Amniotic epithelial cell (primary cell): ENCODE measurements at regions not wholly inside any gene's neighbourhood (a gene's known extent, or its start where the extent isn't known, plus 50 kb on each side); places are given as distances from the start of the nearest gene placed in this dataset.
"Not testable (repeated sequence)": the region's sequence is repeated elsewhere in the genome, so short reads cannot be mapped to it uniquely, and the experiment has no call there.

Experiments used
- DNase-seq: peaks from one replicate; pipeline ENCODE4 v3.0.0-alpha.2; 2010; ENCODE audit warnings: low read depth

DNA sequence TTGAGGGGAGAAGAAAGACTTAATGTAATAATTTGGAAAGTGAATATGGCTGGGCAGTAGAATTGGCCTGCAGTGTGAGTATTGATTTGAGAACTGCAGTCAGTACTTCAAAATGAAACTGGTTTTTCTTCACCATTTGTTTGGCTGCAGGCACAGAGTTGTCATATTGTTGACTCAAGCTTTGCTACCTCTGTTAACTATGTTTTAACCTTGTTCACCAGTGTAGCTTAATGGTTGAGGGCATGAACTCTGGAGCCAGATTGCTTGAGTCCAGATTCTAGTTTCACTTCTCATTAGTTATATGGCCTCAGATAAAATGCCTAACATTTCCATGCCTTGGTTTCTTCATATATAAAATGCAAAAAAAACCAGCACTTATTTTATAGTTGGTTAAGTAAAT lies 64.1 kb downstream of the CFAP44 start:
- no peak for DNase-seq

DNA sequence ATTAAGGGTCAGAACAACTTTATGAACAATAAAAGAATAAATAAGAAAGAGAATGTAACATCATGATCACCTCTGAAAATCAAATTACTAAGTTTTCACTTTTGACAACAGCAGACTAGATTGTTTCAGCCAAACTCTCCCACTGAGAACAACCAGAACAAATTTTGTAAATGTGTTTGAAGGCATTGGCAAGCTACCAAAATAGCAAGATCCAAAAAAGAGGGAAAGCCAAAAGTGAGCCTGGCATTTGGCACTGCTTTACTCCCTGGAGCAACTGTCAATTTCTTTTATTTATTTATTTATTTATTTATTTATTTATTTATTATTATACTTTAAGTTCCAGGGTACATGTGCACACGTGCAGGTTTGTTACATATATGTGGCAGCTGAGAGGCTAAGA lies 67.2 kb downstream of the CFAP44 start:
- DNase-seq = no peak

DNA sequence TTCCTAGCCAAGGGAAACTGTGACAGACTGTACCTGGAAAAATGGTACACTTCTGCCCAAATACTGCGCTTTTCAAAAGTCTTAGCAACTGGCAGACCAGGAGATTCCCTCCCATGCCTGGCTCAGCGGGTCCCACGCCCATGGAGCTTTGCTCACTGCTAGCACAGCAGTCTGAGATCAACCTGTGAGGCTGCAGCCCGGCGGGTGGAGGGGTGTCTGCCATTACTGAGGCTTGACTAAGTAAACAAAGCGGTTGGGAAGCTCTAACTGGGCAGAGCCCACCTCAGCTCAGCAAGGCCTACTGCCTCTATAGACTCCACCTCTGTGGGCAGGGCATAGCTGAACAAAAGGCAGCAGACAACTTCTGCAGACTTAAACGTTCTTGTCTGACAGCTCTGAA lies 74.5 kb downstream of the CFAP44 start:
- DNase-seq = not testable (repeated sequence)

DNA sequence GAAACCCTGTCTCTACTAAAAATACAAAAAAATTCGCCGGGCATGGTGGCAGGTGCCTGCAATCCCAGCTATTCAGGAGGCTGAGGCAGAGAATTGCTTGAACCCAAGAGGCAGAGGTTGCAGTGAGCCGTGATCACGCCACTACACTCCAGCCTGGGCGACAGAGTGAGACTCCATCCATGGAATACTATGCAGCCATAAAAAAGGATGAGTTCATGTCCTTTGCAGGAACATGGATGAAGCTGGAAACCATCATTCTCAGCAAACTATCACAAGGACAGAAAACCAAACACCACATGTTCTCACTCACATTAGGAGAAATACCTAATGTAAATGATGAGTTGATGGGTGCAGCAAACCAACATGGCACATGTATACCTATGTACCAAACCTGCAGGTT lies 86.0 kb downstream of the CFAP44 start:
- not testable (repeated sequence) for DNase-seq

- peak; percentile 10 for DNase-seq
Measured at GRCh38 chr3:113354307-113354706, 87.0 kb downstream of the CFAP44 start.

DNA sequence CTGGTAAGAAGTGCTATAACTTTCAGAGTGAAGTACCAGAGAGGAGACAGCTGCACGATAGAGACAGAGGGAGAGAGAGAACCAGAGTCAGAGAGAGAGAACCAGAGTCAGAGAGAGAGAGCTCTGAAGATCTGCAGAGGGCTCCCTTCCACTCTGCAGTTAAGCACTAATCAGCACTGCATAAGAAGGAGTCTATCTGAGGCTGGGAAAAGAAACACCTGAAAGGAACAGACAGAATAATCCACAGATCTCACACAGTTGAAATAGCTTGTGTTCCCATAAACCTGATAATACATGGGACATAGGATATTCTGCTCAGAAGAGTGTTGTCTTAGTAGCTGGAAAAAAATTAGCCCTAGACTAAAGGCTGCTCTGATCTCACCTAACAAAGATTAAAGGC lies 87.6 kb downstream of the CFAP44 start:
- no peak for DNase-seq

- DNase-seq = no peak
Measured at GRCh38 chr3:113340785-113341184, 100.5 kb downstream of the CFAP44 start.

DNA sequence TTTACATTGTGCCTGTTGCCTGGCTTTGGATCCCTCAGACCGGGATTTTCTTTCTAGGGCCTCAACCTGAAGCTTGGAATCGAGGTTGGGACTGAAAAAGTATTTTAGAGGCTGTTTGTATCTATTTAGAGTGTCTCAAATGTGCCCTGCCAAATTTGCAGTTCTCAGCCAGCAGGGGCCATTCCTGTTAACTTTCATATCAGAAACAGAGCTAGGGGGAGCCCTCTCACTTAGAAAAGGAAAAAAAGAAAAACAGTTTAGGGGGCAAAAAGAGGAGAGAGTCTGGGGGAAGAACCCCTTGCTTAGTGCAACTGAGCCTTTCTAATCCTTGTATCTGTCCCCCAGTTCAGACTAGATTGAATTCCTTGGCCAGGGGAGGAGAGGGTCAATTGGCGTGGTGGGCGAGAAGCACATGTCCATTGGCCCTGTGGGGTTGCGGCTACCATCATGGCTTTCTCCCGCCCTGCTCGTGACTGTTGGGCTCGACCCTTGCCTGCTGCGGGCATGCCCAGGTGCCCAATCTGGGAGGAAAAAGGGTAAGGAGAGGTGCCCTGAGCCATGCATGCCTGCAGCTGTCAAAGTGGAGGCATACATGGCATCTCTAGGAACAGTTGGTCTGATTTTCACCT lies 101.6 kb downstream of the CFAP44 start:
- DNase-seq = no peak
